GM03348 (cell line): ENCODE measurements at regions not wholly inside any gene's neighbourhood (a gene's known extent, or its start where the extent isn't known, plus 50 kb on each side); places are given as distances from the start of the nearest gene placed in this dataset.

Experiments
- DNase-seq: peaks from one replicate; pipeline ENCODE4 v3.0.0; 2012; ENCODE audit warnings: low spot score

GRCh38 chr1:209458921-209459320 is 124.6 kb upstream of the CAMK1G start:
- DNase-seq = no peak

- no peak for DNase-seq
These were observed 122.3 kb upstream of the CAMK1G start for GRCh38 chr1:209461168-209461567.

GRCh38 chr1:209462433-209462832 is 121.1 kb upstream of the CAMK1G start:
- no peak for DNase-seq

GRCh38 chr1:209463441-209463840 is 120.1 kb upstream of the CAMK1G start:
- no peak for DNase-seq

GRCh38 chr1:209473025-209473424 is 110.5 kb upstream of the CAMK1G start:
- no peak for DNase-seq

GRCh38 chr1:209480345-209480744 is 103.2 kb upstream of the CAMK1G start:
- DNase-seq = no peak

- DNase-seq = no peak
These were observed 99.8 kb upstream of the CAMK1G start for GRCh38 chr1:209483691-209484090.

GRCh38 chr1:209484429-209484828 is 99.1 kb upstream of the CAMK1G start:
- no peak for DNase-seq

- DNase-seq = no peak
These were observed 98.3 kb upstream of the CAMK1G start for GRCh38 chr1:209485167-209485566.

GRCh38 chr1:209485751-209486150 is 97.8 kb upstream of the CAMK1G start:
- DNase-seq = no peak

- DNase-seq = peak; percentile 12
These were observed 96.5 kb upstream of the CAMK1G start for GRCh38 chr1:209486861-209487593.

GRCh38 chr1:209490013-209490412 is 93.5 kb upstream of the CAMK1G start:
- peak; percentile 52 for DNase-seq

- no peak for DNase-seq
These were observed 92.5 kb upstream of the CAMK1G start for GRCh38 chr1:209491031-209491430.

GRCh38 chr1:209491496-209491895 is 92.0 kb upstream of the CAMK1G start:
- DNase-seq = no peak

- no peak for DNase-seq
These were observed 91.6 kb upstream of the CAMK1G start for GRCh38 chr1:209491897-209492296.

- no peak for DNase-seq
These were observed 90.0 kb upstream of the CAMK1G start for GRCh38 chr1:209493559-209493958.

- no peak for DNase-seq
These were observed 85.8 kb upstream of the CAMK1G start for GRCh38 chr1:209497729-209498128.

GRCh38 chr1:209500993-209501392 is 82.5 kb upstream of the CAMK1G start:
- no peak for DNase-seq

GRCh38 chr1:209503196-209503595 is 80.3 kb upstream of the CAMK1G start:
- no peak for DNase-seq

- DNase-seq = no peak
These were observed 78.9 kb upstream of the CAMK1G start for GRCh38 chr1:209504571-209504970.

- peak; percentile 12 for DNase-seq
These were observed 78.5 kb upstream of the CAMK1G start for GRCh38 chr1:209505044-209505443.

- no peak for DNase-seq
These were observed 77.4 kb upstream of the CAMK1G start for GRCh38 chr1:209506101-209506500.

- no peak for DNase-seq
These were observed 74.5 kb upstream of the CAMK1G start for GRCh38 chr1:209509039-209509438.

- DNase-seq = no peak
These were observed 73.5 kb upstream of the CAMK1G start for GRCh38 chr1:209510063-209510462.
